Activated T-cell treated with anti-CD3 and anti-CD28 coated beads, Interleukin-2, amount 50 U/mL, for 24 hours (primary cell): ENCODE measurements at regions not wholly inside any gene's neighbourhood (a gene's known extent, or its start where the extent isn't known, plus 50 kb on each side); places are given as distances from the start of the nearest gene placed in this dataset.

Experiments used
- DNase-seq: peaks from one replicate; pipeline ENCODE4 v3.0.0-alpha.2; 2020
- H3K27ac Mint-ChIP-seq: 2 replicates; pipeline ENCODE4 v1.8.0; 2020; ENCODE audit warnings: mild to moderate bottlenecking, mixed read lengths
- H3K27me3 Mint-ChIP-seq: 2 replicates; pipeline ENCODE4 v1.8.0; 2020; ENCODE audit warnings: mixed read lengths
- H3K36me3 Mint-ChIP-seq: 2 replicates; pipeline ENCODE4 v1.8.0; 2020; ENCODE audit warnings: low read depth, mixed read lengths
- H3K4me1 Mint-ChIP-seq: 2 replicates; pipeline ENCODE4 v1.8.0; 2020; ENCODE audit warnings: low read depth, mixed read lengths
- H3K4me3 Mint-ChIP-seq: 2 replicates; pipeline ENCODE4 v1.8.0; 2020; ENCODE audit warnings: mild to moderate bottlenecking, moderate library complexity, mixed read lengths
- H3K9me3 Mint-ChIP-seq: 2 replicates; pipeline ENCODE4 v1.8.0; 2020; ENCODE audit warnings: mixed read lengths

DNA sequence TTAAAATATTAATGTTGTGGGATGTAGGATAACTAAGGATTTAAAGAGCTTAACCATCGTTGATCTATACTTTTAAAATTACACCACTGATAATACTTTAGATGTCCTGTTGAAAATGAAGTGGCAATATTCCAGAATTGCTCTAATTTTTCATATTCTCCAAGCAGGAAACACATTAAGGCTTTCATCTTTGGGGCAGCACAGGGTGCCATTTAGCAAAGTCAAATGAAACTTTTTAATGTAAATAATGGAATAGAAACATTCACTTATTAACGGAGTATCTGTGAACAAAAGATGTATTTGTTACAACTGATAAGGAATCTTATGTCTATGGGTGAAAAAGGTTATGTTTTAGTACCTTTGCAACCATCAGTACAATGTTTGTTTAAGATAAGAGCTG is 50.0 kb upstream of the MIR17HG start:
- Mint-ChIP-seq H3K27ac (no peak overlapping the region), H3K4me3 (no peak overlapping the region), H3K4me1 (no peaks in the 10 kb centered on the region), H3K27me3 (peaks cover 19% of the 10 kb centered on the region), H3K36me3 (no peaks in the 10 kb centered on the region), H3K9me3 (no peaks in the 10 kb centered on the region)
- no peak for DNase-seq
